ENCODE measurements at regions not wholly inside any gene's neighbourhood (a gene's known extent, or its start where the extent isn't known, plus 50 kb on each side); places are given as distances from the start of the nearest gene placed in this dataset.

- no peak for TF ChIP-seq EZH2phosphoT487 (IDR thresholded peaks at IDR 0.05; ENCODE audit: low read depth, severe bottlenecking, unreplicated experiment)
- no peak for TF ChIP-seq EZH2 (IDR thresholded peaks at IDR 0.05; ENCODE audit: borderline replicate concordance)
- peak; percentile 13 for TF ChIP-seq CTCF (IDR thresholded peaks at IDR 0.05; ENCODE audit: poor library complexity)
Measured at GRCh38 chr13:73171926-73172325, 113.1 kb downstream of the KLF5 start.

Data from hepatocyte (in vitro differentiated cells).